ENCODE measurements at regions not wholly inside any gene's neighbourhood (a gene's known extent, or its start where the extent isn't known, plus 50 kb on each side); places are given as distances from the start of the nearest gene placed in this dataset.

GRCh38 chr15:93152360-93152759, 63.3 kb upstream of the RGMA start (continued):
- TF ChIP-seq EP300 (IDR thresholded peaks at IDR 0.05; ENCODE audit: borderline replicate concordance in 1 of 2, low read depth in 2 of 2, low read length in 2 of 2) (no peak), RFX5 (IDR thresholded peaks at IDR 0.05; ENCODE audit: borderline replicate concordance, low read depth, low read length) (no peak)

Data from H1 (cell line).